Fibroblast of villous mesenchyme (primary cell): ENCODE measurements at regions not wholly inside any gene's neighbourhood (a gene's known extent, or its start where the extent isn't known, plus 50 kb on each side); places are given as distances from the start of the nearest gene placed in this dataset.

ENCODE experiments used
- DNase-seq: peaks from one replicate; pipeline ENCODE4 v3.0.0-alpha.2; 2010; ENCODE audit warnings: low read depth
- H3K4me3 ChIP-seq: 2 replicates; pipeline ENCODE4 v1.5.1; 2011; ENCODE audit warnings: low read depth, mild to moderate bottlenecking, low read length
- TF ChIP-seq, protein P1 (sequence below): IDR thresholded peaks from 2 replicates; pipeline ENCODE4 v1.5.1; 2012; ENCODE audit warnings: low read depth, mild to moderate bottlenecking, low read length; ENCODE audit not compliant: insufficient read depth

DNA sequence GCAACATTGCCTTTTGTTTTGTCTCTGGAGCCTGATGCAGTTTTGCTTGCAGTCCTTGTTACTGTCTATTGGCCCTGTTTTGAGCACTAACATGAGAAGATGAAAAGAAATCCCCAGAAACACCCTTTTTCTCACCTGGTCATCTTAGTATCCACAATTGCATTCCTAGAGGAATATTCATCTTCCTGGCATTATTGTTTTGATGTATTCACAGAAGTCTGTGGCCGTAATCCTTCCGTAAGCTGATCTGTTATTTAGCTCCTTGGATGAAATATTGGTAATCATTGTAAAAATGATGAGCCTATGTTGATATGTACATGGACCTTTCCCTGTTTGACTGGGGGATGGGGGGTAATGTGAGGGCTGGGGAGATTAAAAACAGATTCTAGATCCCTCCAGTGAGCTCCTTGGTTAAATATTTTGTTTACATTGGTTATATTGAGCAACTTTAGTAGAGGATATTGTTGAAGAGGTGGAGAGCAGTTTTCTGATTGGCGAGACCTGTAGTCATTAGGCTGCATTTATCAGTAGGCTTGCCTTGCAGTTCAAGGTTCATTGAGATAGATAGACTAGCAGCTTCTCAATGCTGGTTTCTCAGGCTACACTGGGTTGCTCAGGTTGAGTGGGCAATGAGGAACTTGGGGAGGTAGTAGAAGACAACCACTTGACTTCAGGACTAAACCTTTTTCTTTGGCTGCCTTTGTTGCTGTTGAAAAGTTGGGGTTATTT lies 117.5 kb downstream of the MACIR start:
- TF ChIP-seq, protein P1, sequence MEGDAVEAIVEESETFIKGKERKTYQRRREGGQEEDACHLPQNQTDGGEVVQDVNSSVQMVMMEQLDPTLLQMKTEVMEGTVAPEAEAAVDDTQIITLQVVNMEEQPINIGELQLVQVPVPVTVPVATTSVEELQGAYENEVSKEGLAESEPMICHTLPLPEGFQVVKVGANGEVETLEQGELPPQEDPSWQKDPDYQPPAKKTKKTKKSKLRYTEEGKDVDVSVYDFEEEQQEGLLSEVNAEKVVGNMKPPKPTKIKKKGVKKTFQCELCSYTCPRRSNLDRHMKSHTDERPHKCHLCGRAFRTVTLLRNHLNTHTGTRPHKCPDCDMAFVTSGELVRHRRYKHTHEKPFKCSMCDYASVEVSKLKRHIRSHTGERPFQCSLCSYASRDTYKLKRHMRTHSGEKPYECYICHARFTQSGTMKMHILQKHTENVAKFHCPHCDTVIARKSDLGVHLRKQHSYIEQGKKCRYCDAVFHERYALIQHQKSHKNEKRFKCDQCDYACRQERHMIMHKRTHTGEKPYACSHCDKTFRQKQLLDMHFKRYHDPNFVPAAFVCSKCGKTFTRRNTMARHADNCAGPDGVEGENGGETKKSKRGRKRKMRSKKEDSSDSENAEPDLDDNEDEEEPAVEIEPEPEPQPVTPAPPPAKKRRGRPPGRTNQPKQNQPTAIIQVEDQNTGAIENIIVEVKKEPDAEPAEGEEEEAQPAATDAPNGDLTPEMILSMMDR: no peak
- H3K4me3 ChIP-seq: no peak overlapping the region
- no peak for DNase-seq

DNA sequence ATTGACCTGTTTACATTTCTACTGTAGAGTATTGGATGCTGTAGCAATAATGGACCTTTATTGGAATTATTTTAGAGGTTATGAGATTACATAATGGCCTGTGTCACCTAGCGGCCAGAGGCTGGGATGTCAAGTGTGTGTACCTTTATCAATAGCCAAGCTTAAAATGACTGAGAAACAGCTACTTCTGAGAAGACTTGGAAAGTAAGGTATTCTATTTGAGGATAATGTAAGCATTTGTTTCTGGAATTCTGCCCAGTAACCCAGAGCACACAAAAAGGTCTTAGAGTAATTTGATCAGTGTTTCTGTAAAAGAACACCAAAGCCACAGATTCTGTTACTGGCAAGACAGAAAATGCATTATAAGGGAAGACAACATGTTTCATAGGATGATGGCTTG lies 116.8 kb downstream of the MACIR start:
- peak; percentile 55 for DNase-seq
- TF ChIP-seq, protein P1: no peak
- no peak overlapping the region for H3K4me3 ChIP-seq

DNA sequence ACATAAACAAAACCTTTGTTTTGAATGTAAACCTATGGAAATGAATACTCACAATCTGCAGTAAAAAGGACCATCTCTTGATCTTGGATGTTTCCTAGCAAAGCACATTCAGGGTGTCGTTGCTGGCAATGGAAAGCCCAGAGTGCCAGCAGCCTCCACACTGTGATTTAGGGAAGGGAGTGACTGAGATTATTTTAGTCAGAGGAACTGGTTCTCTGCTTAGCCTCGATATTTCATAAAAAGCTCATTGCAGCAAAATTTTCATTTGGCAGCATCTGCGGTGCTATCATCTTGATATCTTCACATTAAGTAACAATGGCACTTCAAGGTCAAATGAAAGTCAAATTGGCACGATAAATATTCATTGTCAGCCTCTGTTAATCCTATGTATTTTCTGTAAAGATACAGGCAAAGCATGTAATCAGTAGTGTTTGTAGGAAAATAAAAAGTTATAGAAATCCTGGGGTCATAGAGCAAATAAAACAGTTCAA lies 116.0 kb downstream of the MACIR start:
- no peak for DNase-seq
- H3K4me3 ChIP-seq: no peak overlapping the region
- TF ChIP-seq, protein P1: no peak

DNA sequence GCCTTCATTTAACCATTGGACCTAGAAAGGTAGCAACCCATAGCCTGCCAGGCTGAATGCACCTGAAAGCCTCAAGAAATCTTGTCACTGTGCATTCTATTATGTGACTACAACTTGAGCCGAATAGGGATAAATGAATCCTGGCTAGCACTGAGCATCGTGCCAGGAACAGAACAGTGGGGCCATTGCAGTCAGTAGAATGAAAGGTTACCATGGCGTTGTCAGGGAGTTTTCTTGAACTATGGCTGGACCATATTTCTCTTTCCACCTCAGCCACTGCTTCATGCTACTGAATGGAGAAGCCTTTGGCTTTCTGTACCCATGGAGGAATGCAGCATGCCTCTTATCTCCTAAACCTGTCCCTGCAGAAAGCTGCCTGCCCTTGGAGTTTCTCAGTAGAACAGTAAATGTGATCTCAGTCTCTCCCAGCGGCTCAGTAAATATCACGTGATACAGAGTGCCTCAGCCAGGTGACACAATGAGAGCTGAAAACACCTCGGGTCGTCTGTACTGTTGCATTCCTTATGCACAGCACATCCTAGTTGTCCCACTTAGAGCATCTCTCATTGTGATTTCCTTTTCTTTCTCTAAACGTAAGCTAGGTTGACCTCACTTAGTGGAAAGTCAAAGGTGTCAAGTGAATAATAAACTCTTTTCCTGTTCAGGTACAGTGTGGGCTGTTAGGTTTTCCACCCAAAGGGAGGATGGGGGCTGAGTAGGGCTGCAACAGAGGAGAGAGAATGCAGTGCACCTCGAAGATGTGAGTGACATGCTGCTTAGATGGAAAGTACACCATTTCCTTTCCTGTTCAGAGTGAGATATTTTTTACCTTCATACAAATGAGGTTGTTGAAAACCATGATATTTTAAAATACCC lies 115.3 kb downstream of the MACIR start:
- DNase-seq: no peak
- no peak overlapping the region for H3K4me3 ChIP-seq
- TF ChIP-seq, protein P1: no peak

DNA sequence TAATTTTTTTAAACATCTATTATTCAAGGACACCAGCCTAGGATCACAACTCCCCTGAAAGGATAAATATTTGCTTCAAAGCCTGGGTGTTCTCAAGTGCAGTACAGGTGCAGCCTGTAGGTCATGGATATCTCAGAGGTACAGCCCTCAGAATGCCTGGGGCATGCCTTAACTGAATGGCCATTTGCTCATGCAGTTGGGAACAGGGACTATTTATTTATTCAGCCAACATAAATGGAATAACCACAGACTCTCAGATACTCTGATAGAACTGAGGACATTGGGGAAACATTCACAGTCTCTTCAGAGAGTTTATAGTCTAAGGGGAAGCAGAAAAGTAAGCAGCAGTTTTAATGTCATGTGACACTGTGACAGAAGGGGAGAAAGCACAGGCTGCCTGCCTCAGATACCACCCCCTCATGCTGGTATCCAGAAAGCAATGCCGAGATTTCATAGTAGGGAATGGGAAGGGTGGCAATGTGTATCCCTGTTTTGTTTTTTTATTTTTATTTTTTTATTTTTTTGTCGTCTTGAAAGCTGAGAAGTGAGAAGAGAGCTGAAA lies 112.6 kb downstream of the MACIR start:
- DNase-seq: no peak
- TF ChIP-seq, protein P1: no peak
- no peak overlapping the region for H3K4me3 ChIP-seq

DNA sequence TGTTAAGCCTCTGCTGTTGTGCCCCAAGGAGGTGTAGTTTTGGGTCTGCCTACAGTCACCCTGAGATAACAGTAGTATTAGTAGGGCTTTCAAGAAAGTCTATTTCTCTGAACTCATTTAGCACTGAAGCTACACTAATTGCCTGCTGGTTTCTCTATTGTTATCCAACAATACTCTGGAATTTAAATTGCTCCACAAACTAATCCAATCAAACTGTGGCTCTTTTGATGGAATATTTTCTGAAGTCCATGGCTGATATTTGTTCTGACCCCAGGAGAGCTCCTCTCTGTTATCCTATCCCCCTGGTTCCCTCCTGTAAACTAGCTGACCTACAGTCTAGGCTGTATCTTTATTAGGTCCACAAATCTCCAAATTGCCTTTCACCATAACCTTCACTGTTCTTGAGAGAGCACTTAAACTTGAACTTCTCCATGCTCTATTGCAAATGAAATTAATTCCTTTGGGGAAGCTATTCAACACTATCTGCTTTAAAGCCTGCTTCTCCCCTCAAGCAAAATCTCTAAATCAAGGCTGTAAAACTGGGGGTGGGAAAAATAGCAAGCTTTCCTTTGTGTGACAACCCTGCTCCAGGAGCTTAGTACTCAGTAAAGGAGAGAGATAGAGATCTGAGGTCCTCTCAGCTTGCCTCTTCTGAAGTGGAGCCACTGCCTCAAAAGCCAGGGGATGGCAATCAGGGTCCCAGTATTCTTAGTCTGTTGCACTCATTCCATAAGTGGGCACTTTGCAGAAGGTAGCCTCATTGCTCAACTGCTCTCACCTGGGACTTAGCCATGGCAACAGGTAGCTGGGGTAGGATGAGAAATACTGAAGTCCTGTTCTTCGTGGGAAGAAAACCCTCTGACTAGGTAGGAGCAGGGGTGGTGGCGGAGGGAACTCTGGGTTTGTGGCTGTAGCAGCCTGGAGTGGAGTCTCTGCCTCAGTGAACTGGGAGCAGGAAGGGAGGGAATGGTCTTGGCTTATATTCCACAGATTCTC lies 110.9 kb downstream of the MACIR start:
- TF ChIP-seq, protein P1: no peak
- H3K4me3 ChIP-seq: no peak overlapping the region

More for the DNA sequence above, 110.9 kb downstream of the MACIR start:
- no peak for DNase-seq
